GM13976 (cell line): ENCODE measurements at regions not wholly inside any gene's neighbourhood (a gene's known extent, or its start where the extent isn't known, plus 50 kb on each side); places are given as distances from the start of the nearest gene placed in this dataset.

Experiments
- DNase-seq: peaks from one replicate; pipeline ENCODE4 v3.0.0; 2012; ENCODE audit warnings: low spot score
- in situ Hi-C: fragments of 300-500 bp; cut with MboI; formaldehyde crosslinking; loops from one replicate; pipeline ENCODE4 v1.12.0; 2022; ENCODE audit warnings: low sequenced_read_pairs, mixed read lengths, inconsistent platforms; ENCODE audit not compliant: unreplicated experiment
- TF ChIP-seq, protein P1 (sequence below): IDR thresholded peaks from 2 replicates; pipeline ENCODE4 v1.5.1; 2012; ENCODE audit warnings: borderline replicate concordance, mild to moderate bottlenecking; ENCODE audit not compliant: insufficient read depth; ENCODE audit errors: extremely low read depth, missing control alignments, control extremely low read depth

DNA sequence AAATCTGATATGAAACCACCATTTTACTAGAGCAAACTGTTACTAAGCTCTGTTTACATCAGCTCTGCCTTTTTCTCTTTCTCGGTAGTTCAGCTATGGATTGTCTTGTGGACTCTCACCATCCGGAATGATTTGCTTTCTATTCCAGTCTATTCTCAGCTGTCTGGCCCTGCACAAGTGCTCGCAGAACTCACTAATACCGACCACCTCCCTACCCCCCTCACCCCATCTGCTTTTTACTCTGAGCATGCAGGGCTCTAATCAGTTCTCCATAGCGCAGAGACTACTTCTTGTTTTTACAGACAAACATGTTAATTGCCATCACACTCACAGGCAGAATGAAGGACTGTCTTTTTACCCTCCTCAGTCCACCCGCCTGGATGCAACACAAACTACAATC, 180.7 kb upstream of the POU3F3 start:
- DNase-seq: no peak
- TF ChIP-seq, protein P1, sequence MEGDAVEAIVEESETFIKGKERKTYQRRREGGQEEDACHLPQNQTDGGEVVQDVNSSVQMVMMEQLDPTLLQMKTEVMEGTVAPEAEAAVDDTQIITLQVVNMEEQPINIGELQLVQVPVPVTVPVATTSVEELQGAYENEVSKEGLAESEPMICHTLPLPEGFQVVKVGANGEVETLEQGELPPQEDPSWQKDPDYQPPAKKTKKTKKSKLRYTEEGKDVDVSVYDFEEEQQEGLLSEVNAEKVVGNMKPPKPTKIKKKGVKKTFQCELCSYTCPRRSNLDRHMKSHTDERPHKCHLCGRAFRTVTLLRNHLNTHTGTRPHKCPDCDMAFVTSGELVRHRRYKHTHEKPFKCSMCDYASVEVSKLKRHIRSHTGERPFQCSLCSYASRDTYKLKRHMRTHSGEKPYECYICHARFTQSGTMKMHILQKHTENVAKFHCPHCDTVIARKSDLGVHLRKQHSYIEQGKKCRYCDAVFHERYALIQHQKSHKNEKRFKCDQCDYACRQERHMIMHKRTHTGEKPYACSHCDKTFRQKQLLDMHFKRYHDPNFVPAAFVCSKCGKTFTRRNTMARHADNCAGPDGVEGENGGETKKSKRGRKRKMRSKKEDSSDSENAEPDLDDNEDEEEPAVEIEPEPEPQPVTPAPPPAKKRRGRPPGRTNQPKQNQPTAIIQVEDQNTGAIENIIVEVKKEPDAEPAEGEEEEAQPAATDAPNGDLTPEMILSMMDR: no peak
- in situ Hi-C loops: no loop called here

DNA sequence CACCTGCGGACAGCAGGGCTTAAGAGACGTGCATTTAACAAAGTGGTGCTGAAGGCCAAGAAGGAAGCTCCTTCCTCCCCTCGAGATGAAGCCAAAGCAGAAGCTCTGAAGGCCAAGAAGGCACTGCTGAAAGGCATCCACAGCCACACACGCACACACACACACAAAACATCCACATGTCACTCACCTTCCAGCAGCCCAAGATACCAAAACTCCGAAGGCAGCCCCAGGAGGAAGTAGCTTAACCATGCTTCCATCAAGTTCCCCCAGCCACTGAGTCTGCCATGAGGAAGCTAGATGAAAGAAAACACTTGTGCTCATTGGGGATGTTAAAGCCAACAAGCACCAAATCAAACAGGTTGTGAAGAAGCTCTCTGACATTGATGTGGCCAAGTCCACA, 175.7 kb upstream of the POU3F3 start:
- TF ChIP-seq, protein P1: no peak
- in situ Hi-C loops: no loop called here
- no peak for DNase-seq

DNA sequence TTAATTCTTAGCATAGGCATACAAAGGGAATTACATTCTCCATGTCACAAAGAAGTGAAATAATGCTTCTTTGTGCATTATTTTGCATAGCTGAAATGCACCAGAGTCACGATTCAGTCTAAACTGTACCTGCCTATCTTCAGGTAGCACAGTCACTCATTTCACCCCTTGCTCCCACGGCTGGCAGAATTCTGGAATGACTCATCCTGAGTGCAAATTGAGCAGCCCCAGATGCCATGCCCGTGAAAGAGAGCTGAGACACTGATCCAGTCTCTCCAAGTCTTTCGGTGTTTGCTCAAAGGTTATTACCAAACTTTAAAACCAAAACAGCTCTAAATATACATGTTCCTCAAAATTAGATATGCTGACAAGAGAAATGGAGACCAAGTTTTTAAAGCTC, 168.3 kb upstream of the POU3F3 start:
- TF ChIP-seq, protein P1: no peak
- in situ Hi-C loops: no loop called here
- no peak for DNase-seq

DNA sequence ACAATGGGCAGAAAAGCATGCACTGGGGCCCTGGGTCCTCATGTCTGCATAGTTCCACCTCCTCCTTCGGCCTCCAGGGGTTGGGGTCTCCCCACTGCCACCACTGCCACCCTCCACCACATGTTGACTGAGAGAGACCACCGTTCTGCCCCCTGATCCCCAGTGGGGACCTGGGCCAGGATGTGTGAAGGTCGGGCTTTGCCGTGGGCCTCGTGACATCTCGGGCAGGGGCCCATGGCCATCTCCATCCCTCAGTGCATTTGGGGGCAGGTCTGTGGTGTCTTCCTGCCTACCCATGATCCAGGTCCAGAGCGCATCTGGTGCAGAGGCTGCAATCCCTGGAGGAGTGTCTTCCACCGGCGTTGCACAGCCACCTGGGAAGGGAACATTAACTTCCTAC, 166.8 kb upstream of the POU3F3 start:
- in situ Hi-C loops: no loop called here

DNA sequence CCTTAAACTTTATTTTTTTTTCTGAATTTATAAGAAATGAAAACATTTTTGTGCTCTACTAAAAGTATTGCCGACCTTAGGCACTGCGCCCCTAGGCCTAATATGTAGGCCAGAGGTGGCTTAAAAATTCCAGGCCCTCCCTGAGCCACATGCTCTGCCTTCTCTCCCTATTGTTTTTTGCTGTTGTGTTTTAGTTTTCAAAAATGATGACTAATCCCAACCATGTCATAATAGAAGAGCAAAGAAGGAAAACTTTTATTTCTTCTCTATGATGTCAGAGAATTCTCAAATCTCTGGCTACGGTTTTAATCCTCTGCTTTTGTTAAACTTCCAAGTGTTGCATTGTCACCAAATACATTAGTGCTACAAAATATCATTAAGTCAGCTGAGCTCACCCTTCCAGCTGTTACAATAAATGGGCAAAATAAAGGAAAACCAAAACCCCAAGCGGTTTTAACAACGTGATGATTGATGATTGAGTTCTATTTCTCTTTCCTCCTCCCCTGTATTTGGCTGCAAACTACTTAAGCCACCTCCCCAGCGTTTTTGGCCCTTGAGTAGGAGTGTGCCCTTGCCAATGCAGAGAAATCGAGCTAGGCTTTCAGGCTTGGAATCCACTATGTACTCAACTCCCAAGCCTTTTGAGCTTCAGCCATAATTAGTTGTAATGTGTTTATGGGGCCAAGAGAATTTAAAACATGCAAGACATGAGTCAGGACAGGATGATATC, 163.5 kb upstream of the POU3F3 start:
- in situ Hi-C loops: no loop called here
- no peak for DNase-seq
- TF ChIP-seq, protein P1: no peak

More for the DNA sequence above, 166.8 kb upstream of the POU3F3 start:
- DNase-seq: no peak
- TF ChIP-seq, protein P1: no peak

DNA sequence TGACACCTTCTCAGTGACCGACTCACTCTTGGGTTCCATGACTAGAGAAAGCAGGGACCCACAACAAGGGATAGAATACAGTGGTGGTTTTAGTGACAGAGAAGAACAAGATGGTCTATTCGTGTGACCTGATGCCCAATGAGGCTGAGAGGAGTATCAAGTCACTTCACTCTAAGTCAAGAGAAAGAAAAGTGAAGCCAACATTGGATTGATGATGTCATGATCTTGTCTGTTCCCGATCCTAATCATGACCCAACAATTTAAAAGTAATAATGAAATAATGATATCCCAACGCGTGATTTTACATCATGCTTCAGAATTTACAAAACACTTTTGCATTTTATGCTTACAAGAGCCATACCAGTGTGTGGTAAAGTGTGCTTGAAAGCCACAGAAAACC, 155.6 kb upstream of the POU3F3 start:
- in situ Hi-C loops: no loop called here
- DNase-seq: no peak
- TF ChIP-seq, protein P1: no peak

DNA sequence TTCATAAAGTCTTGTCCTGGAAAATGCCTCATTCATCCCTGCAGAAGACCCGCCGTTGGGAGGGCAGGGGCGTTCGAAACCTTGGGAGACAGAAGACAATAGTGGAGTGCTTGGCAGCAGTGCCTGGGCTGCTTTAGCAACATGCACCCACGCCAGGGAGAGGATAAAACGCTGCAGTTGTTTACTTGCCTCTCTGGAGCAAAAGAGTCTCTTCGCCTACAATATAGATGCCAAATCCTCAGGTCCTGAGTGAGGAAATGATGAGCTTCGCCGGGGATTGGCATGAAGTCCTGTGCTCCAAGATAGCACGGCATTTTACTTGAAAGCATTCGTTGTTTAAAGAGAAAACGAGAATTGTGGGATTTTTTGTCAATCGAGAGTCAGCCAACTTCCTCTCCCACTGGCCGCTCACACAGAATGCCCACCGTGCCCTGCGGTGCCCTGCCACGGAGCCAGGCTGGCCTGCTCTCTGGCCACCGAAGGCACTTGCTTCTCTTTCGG, 152.5 kb upstream of the POU3F3 start:
- TF ChIP-seq, protein P1: no peak
- in situ Hi-C loops: no loop called here
- no peak for DNase-seq
